ENCODE measurements at regions not wholly inside any gene's neighbourhood (a gene's known extent, or its start where the extent isn't known, plus 50 kb on each side); places are given as distances from the start of the nearest gene placed in this dataset.
A peak's percentile ranks its signal among the peaks of the same experiment; 100 is the strongest.

- peak; percentile 89 for ATAC-seq
Observed at GRCh38 chr6:53744321-53744720, 50.5 kb upstream of the LRRC1 start.

GRCh38 chr6:53741034-53741823 is 53.6 kb upstream of the LRRC1 start:
- ATAC-seq = no peak

- peak; percentile 54 for ATAC-seq
Observed at GRCh38 chr6:53737746-53738145, 57.1 kb upstream of the LRRC1 start.

- no peak for ATAC-seq
Observed at GRCh38 chr6:53735896-53736295, 58.9 kb upstream of the LRRC1 start.

GRCh38 chr6:53734473-53735299 is 60.1 kb upstream of the LRRC1 start:
- ATAC-seq = peak; percentile 89

GRCh38 chr6:53731866-53732636 is 62.8 kb upstream of the LRRC1 start:
- no peak for ATAC-seq

- no peak for ATAC-seq
Observed at GRCh38 chr6:53730767-53731166, 64.0 kb upstream of the LRRC1 start.

GRCh38 chr6:53728570-53729194 is 63.1 kb upstream of the KLHL31 start:
- peak; percentile 54 for ATAC-seq

GRCh38 chr6:53727748-53728147 is 62.2 kb upstream of the KLHL31 start:
- ATAC-seq = no peak

GRCh38 chr6:53725791-53726575 is 60.4 kb upstream of the KLHL31 start:
- peak; percentile 85 for ATAC-seq

GRCh38 chr6:53724501-53724900 is 58.9 kb upstream of the KLHL31 start:
- ATAC-seq = no peak

- ATAC-seq = no peak
Observed at GRCh38 chr6:53723331-53723730, 57.8 kb upstream of the KLHL31 start.

- no peak for ATAC-seq
Observed at GRCh38 chr6:53721766-53722165, 56.2 kb upstream of the KLHL31 start.

- ATAC-seq = peak; percentile 73
Observed at GRCh38 chr6:53718597-53719460, 53.3 kb upstream of the KLHL31 start.

GRCh38 chr6:53717566-53717965 is 52.0 kb upstream of the KLHL31 start:
- peak; percentile 46 for ATAC-seq

- no peak for ATAC-seq
Observed at GRCh38 chr6:53715434-53715833, 49.9 kb upstream of the KLHL31 start.
